ENCODE measurements at regions not wholly inside any gene's neighbourhood (a gene's known extent, or its start where the extent isn't known, plus 50 kb on each side); places are given as distances from the start of the nearest gene placed in this dataset.
A peak's percentile ranks its signal among the peaks of the same experiment; 100 is the strongest.

- Histone ChIP-seq H3K36me3 (ENCODE audit: low read depth) (no peaks in the 10 kb centered on the region), H3K9me3 (no peaks in the 10 kb centered on the region), H3K4me1 (ENCODE audit: low read depth) (no peaks in the 10 kb centered on the region), H3K4me3 (no peak overlapping the region)
- DNase-seq (no peak), ATAC-seq (no peak)
- TF ChIP-seq CTCF (IDR thresholded peaks at IDR 0.05), result no peak
- intact Hi-C loops (cut with DNase I, micrococcal nuclease), result no loop called here
Measured at GRCh38 chr5:125005266-125005665, 258.8 kb upstream of the ZNF608 start.

- ATAC-seq, result no peak
- peaks cover 2% of the 10 kb centered on the region for H3K4me1 ChIP-seq (ENCODE audit: low read depth)
- no peak overlapping the region for H3K4me3 ChIP-seq
- H3K9me3 ChIP-seq, result no peaks in the 10 kb centered on the region
- no peaks in the 10 kb centered on the region for H3K36me3 ChIP-seq (ENCODE audit: low read depth)
- no peak for DNase-seq
- no peak for TF ChIP-seq CTCF (IDR thresholded peaks at IDR 0.05)
- intact Hi-C loops (cut with DNase I, micrococcal nuclease), result no loop called here
Measured at GRCh38 chr5:125006011-125006685, 259.7 kb upstream of the ZNF608 start.

- TF ChIP-seq CTCF (IDR thresholded peaks at IDR 0.05), result no peak
- H3K36me3 ChIP-seq (ENCODE audit: low read depth), result no peaks in the 10 kb centered on the region
Measured at GRCh38 chr5:125010356-125010755, 263.9 kb upstream of the ZNF608 start.

GRCh38 chr5:125011014-125011413, 264.6 kb upstream of the ZNF608 start:
- intact Hi-C loops (cut with DNase I, micrococcal nuclease), result no loop called here
- Histone ChIP-seq H3K4me1 (ENCODE audit: low read depth) (peaks cover 6% of the 10 kb centered on the region), H3K36me3 (ENCODE audit: low read depth) (no peaks in the 10 kb centered on the region), H3K9me3 (no peaks in the 10 kb centered on the region), H3K4me3 (no peak overlapping the region)
- TF ChIP-seq CTCF (IDR thresholded peaks at IDR 0.05), result no peak
- ATAC-seq (peak; percentile 26), DNase-seq (no peak)

More at GRCh38 chr5:125010356-125010755, 263.9 kb upstream of the ZNF608 start:
- Histone ChIP-seq H3K4me3 (no peak overlapping the region), H3K9me3 (no peaks in the 10 kb centered on the region), H3K4me1 (ENCODE audit: low read depth) (peaks cover 6% of the 10 kb centered on the region)
- no peak for DNase-seq
- ATAC-seq, result no peak
- intact Hi-C loops (cut with DNase I, micrococcal nuclease), result no loop called here

GRCh38 chr5:125011419-125011818, 265.0 kb upstream of the ZNF608 start:
- no peaks in the 10 kb centered on the region for H3K36me3 ChIP-seq (ENCODE audit: low read depth)
- DNase-seq, result no peak
- peak; percentile 69 for ATAC-seq
- no peaks in the 10 kb centered on the region for H3K9me3 ChIP-seq
- intact Hi-C loops (cut with DNase I, micrococcal nuclease), result no loop called here
- no peak for TF ChIP-seq CTCF (IDR thresholded peaks at IDR 0.05)
- H3K4me1 ChIP-seq (ENCODE audit: low read depth), result peaks cover 6% of the 10 kb centered on the region
- H3K4me3 ChIP-seq, result no peak overlapping the region

- ATAC-seq (no peak), DNase-seq (no peak)
- Histone ChIP-seq H3K4me1 (ENCODE audit: low read depth) (peaks cover 6% of the 10 kb centered on the region), H3K36me3 (ENCODE audit: low read depth) (no peaks in the 10 kb centered on the region), H3K9me3 (no peaks in the 10 kb centered on the region), H3K4me3 (no peak overlapping the region)
- intact Hi-C loops (cut with DNase I, micrococcal nuclease), result no loop called here
- no peak for TF ChIP-seq CTCF (IDR thresholded peaks at IDR 0.05)
Measured at GRCh38 chr5:125011947-125012346, 265.5 kb upstream of the ZNF608 start.

All from mucosa of descending colon (tissue), 3 donors.